Heart left ventricle (tissue), 13 donors: ENCODE measurements at regions not wholly inside any gene's neighbourhood (a gene's known extent, or its start where the extent isn't known, plus 50 kb on each side); places are given as distances from the start of the nearest gene placed in this dataset.

Source experiments
- CTCF ChIP-seq, 12 donors: fragments of 200-600 bp; sonication (generic) in 4 of 12; IDR thresholded peaks; one replicate each; pipeline versions ENCODE4 v1.5.0 to v1.8.0; 2018 to 2022; ENCODE audit warnings: antibody characterized with exemption in 12 of 12, mild to moderate bottlenecking in 5 of 12
- POLR2A ChIP-seq, 2 donors: fragments of 450-650 bp; IDR thresholded peaks; one replicate each; pipeline ENCODE4 v1.6.1; 2017; ENCODE audit warnings: antibody characterized with exemption in 2 of 2, mild to moderate bottlenecking in 2 of 2, moderate library complexity in 2 of 2
- donor health status: ischemic (EF 13 %, LVEDD 7.1; RV severe dilation, severe dysfunction).
- donor health status: DM: no; HTN: yes; CAD: no.
- donor health status: DM: no; HTN: no; CAD: no.
- donor health status: ischemic (EF 25% LVEDD 6.9; RV normal size, moderate dysfunction).
- donor health status: ischemic (EF 25% LVEDD 5.7; RV mildly dilated, moderate dysfunction).
- donor health status: ischemic (EF 35%, LVEDD 5.7; RV mildly dilated, moderate dysfunction).
- donor health status: nonischemic (EF 11% LVEDD 7.7; RV severe dilation, severe dysfunction).
- donor health status: DM: yes; HTN: yes; CAD: no.
- donor health status: PGD.
- donor health status: ischemic (EF 29% LVEDD 5.4; RV normal size, mild dysfunction).
- donor health status: nonischemic (EF 23%, LVEDD 6.1; RV moderate dilation, normal function).

- no peak for TF ChIP-seq POLR2A (IDR thresholded peaks at IDR 0.05)
- peak in 10 of 12 donors; percentile 16 to 63 (median 44) for TF ChIP-seq CTCF (IDR thresholded peaks at IDR 0.05)
These were observed 60.4 kb upstream of the BCOR start for GRCh38 chrX:40158036-40158706.
